Liver (tissue), 8 donors: ENCODE measurements at regions not wholly inside any gene's neighbourhood (a gene's known extent, or its start where the extent isn't known, plus 50 kb on each side); places are given as distances from the start of the nearest gene placed in this dataset.
A peak's percentile ranks its signal among the peaks of the same experiment; 100 is the strongest.

Experiments
- DNase-seq: peaks from one replicate; pipeline ENCODE4 v3.0.0-alpha.2; 2017; ENCODE audit warnings: low spot score
- H3K27ac ChIP-seq, 2 donors: one replicate each; pipeline ENCODE4 v1.7.0; 2013; ENCODE audit warnings: inconsistent platforms in 2 of 2, low read length in 2 of 2, control low read depth in 1 of 2, low read depth in 1 of 2, mild to moderate bottlenecking in 1 of 2
- H3K27me3 ChIP-seq, 4 donors: one replicate each; pipeline versions ENCODE4 v1.6.1 to v1.7.0; 2013; ENCODE audit warnings: low read length in 3 of 4, inconsistent platforms in 1 of 4, mild to moderate bottlenecking in 1 of 4, moderate library complexity in 1 of 4; ENCODE audit not compliant: control insufficient read depth in 4 of 4, insufficient read depth in 4 of 4
- H3K36me3 ChIP-seq, 4 donors: one replicate each; pipeline versions ENCODE4 v1.6.1 to v1.7.0; 2013; ENCODE audit warnings: low read length in 3 of 4, mild to moderate bottlenecking in 3 of 4, low read depth in 1 of 4, moderate library complexity in 1 of 4; ENCODE audit not compliant: control insufficient read depth in 4 of 4, insufficient read depth in 3 of 4
- H3K4me1 ChIP-seq, 4 donors: one replicate each; pipeline versions ENCODE4 v1.6.1 to v1.7.0; 2013; ENCODE audit warnings: low read length in 3 of 4, mild to moderate bottlenecking in 3 of 4, moderate library complexity in 1 of 4; ENCODE audit not compliant: control insufficient read depth in 4 of 4, insufficient read depth in 4 of 4
- H3K4me3 ChIP-seq, 3 donors: one replicate each; pipeline versions ENCODE4 v1.6.1 to v1.7.0; 2013; ENCODE audit warnings: low read length in 3 of 3, control low read depth in 1 of 3, low read depth in 1 of 3, mild to moderate bottlenecking in 1 of 3
- H3K9ac ChIP-seq, 2 donors: one replicate each; pipeline ENCODE4 v1.7.0; 2013; ENCODE audit warnings: low read length in 2 of 2, mild to moderate bottlenecking in 2 of 2, moderate library complexity in 2 of 2, control low read depth in 1 of 2, low read depth in 1 of 2
- H3K9me3 ChIP-seq, 4 donors: one replicate each; pipeline versions ENCODE4 v1.6.1 to v1.7.0; 2013; ENCODE audit warnings: low read length in 3 of 4; ENCODE audit not compliant: control insufficient read depth in 4 of 4
- ATF3 ChIP-seq: IDR thresholded peaks from 2 replicates; pipeline ENCODE4 v1.6.1; 2016; ENCODE audit warnings: antibody characterized with exemption
- CTCF ChIP-seq: fragments of 150-350 bp; IDR thresholded peaks from 2 replicates; pipeline ENCODE4 v1.5.1; 2017; ENCODE audit warnings: improper control_type of control experiment, low read depth, low read length; ENCODE audit not compliant: missing input control
- EGR1 ChIP-seq, 2 donors: IDR thresholded peaks; 2 replicates each; pipeline ENCODE4 v1.6.1; 2016 to 2018; ENCODE audit warnings: antibody characterized with exemption in 2 of 2, low read depth in 2 of 2
- FOXA1 ChIP-seq: IDR thresholded peaks from 2 replicates; pipeline ENCODE4 v1.6.1; 2016; ENCODE audit warnings: antibody characterized with exemption
- FOXA2 ChIP-seq: IDR thresholded peaks from 2 replicates; pipeline ENCODE4 v1.6.1; 2016; ENCODE audit warnings: antibody characterized with exemption
- HNF4A ChIP-seq, 2 donors: conservative IDR thresholded peaks; 2 replicates each; pipeline ENCODE4 v1.6.1; 2016; ENCODE audit warnings: antibody characterized with exemption in 2 of 2, mild to moderate bottlenecking in 2 of 2
- JUND ChIP-seq, 2 donors: IDR thresholded peaks; 2 replicates each; pipeline ENCODE4 v1.6.1; 2016; ENCODE audit warnings: antibody characterized with exemption in 2 of 2
- REST ChIP-seq: IDR thresholded peaks from 2 replicates; pipeline ENCODE4 v1.6.1; 2016; ENCODE audit warnings: antibody characterized with exemption, mild to moderate bottlenecking
- RXRA ChIP-seq, 2 donors: IDR thresholded peaks; 2 replicates each; pipeline ENCODE4 v1.6.1; 2017 to 2018; ENCODE audit warnings: antibody characterized with exemption in 2 of 2, mild to moderate bottlenecking in 1 of 2
- SP1 ChIP-seq: IDR thresholded peaks from 2 replicates; pipeline ENCODE4 v1.6.1; 2018; ENCODE audit warnings: antibody characterized with exemption, mild to moderate bottlenecking
- TAF1 ChIP-seq: conservative IDR thresholded peaks from 2 replicates; pipeline ENCODE4 v1.6.1; 2016; ENCODE audit warnings: antibody characterized with exemption, mild to moderate bottlenecking
- YY1 ChIP-seq: IDR thresholded peaks from 2 replicates; pipeline ENCODE4 v1.6.1; 2016; ENCODE audit warnings: antibody characterized with exemption, mild to moderate bottlenecking
- ZBTB33 ChIP-seq: IDR thresholded peaks from 2 replicates; pipeline ENCODE4 v1.6.1; 2016; ENCODE audit warnings: antibody characterized with exemption
- WGBS: extraction: QIAGEN DNeasy Blood & Tissue Kit; methylation state at CpG from one replicate; pipeline ENCODE4 v1.1.7; 2013; 5-methylcytosine and 5-hydroxymethylcytosine counted together
- donor health status: healthy.
- donor health status: healthy.
- donor health status: healthy.
- donor health status: healthy.
- donor health status: healthy.

DNA sequence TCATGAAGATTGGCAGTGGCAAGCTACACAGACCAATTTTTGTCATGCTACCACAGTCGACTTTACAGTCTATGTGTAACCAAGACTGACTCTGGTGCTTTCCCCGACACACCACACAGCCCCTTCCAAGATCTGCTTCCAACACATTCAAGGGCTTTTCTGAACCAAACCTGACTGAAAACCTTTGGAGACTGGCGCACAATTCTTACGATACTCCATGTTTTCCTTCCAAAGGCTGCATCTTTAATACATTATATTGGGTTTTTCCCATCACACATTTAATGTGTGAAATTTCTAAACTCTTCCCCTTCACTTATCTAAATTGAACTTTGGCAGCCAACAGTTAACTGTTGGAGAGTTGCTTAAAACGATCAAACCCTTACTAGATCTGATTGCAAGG is 127.7 kb upstream of the SOX5 start:
- H3K9me3 ChIP-seq: no peaks in the 10 kb centered on the region
- no peaks in the 10 kb centered on the region for H3K27me3 ChIP-seq
- no peak for DNase-seq
- H3K4me1 ChIP-seq: peaks cover 1 to 52% (median 45%) of the 10 kb centered on the region in 4 donors
- H3K9ac ChIP-seq: no peak overlapping the region
- H3K27ac ChIP-seq: no peak overlapping the region
- H3K4me3 ChIP-seq: no peak overlapping the region
- no peaks in the 10 kb centered on the region for H3K36me3 ChIP-seq
- TF ChIP-seq HNF4A (conservative IDR thresholded peaks at IDR 0.05) (no peak), ZBTB33 (no peak), REST (no peak), ATF3 (no peak), RXRA (IDR thresholded peaks at IDR 0.05) (no peak), CTCF (no peak), JUND (IDR thresholded peaks at IDR 0.05) (no peak), FOXA1 (no peak), FOXA2 (no peak), EGR1 (IDR thresholded peaks at IDR 0.05; ENCODE audit: low read depth in 2 of 2) (no peak), YY1 (no peak), SP1 (no peak), TAF1 (no peak)
- WGBS: 74% methylated on average over 5 of the region's 5 CpGs

DNA sequence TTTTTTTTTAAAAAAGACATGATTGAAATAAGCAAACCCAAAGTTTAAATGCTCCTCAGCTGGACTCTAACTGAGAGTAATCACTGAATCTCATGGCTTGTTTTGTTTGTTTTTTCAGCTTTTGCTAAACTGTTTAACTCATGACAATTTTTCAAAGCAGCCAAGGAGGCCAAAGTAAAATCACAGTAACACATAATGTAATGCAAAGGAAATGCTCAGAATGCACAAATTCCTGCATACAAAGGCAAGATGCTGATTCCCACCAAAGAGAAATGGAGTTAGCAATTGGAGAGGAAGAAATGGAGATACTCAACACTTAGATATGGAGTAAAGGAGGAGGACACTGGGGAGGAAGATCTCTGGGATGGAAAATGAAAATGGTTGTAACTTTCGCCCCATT is 126.2 kb upstream of the SOX5 start:
- Histone ChIP-seq H3K4me3 (no peak overlapping the region), H3K9ac (no peak overlapping the region), H3K4me1 (peaks cover 5 to 44% (median 38%) of the 10 kb centered on the region in 4 donors), H3K27ac (peak overlapping the region in 1 of 2 donors; percentile 34), H3K27me3 (no peaks in the 10 kb centered on the region), H3K36me3 (no peaks in the 10 kb centered on the region), H3K9me3 (no peaks in the 10 kb centered on the region)
- DNase-seq: no peak
- WGBS: 95% methylated on average over 1 of the region's 1 CpG
- no peak for TF ChIP-seq JUND (IDR thresholded peaks at IDR 0.05)
- peak in 1 of 2 donors; percentile 17 for TF ChIP-seq HNF4A (conservative IDR thresholded peaks at IDR 0.05)
- TF ChIP-seq YY1: no peak
